ENCODE measurements at regions not wholly inside any gene's neighbourhood (a gene's known extent, or its start where the extent isn't known, plus 50 kb on each side); places are given as distances from the start of the nearest gene placed in this dataset.

DNA sequence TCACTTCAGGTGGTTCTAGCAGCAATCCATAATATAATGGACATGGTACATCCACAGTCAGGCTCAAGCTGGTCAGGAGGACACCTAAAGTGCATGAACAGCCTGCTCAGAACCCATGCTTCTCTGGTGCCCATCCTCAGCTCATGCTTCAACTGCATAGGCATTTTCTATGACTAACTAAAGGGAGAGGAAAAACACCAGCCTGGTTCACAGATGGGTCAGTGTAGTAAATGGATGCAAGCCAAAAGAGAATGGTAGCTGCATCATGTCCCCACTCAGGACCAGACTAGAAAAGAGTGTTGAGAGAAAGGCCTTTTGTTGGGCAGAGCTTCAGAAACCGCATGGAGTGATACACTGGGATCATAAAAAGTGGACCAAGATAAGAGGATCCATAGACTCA is 556.6 kb downstream of the TLE1 start:
- TF ChIP-seq POLR2AphosphoS5 (IDR thresholded peaks at IDR 0.05; ENCODE audit: low read depth, low read length) (no peak), TAF1 (IDR thresholded peaks at IDR 0.05; ENCODE audit: borderline replicate concordance, insufficient read depth, low read length) (no peak), SIN3A (IDR thresholded peaks at IDR 0.05; ENCODE audit: borderline replicate concordance, insufficient read depth, low read length) (no peak), REST (IDR thresholded peaks at IDR 0.05; ENCODE audit: insufficient read depth in 1 of 2, low read depth in 2 of 2, low read length in 2 of 2) (no peak), FOXP2 (optimal IDR thresholded peaks at IDR 0.05; ENCODE audit: borderline replicate concordance, extremely low read depth, extremely low read length, insufficient read depth) (no peak)
